OCI-LY7 (cell line): ENCODE measurements at regions not wholly inside any gene's neighbourhood (a gene's known extent, or its start where the extent isn't known, plus 50 kb on each side); places are given as distances from the start of the nearest gene placed in this dataset.
"Not testable (repeated sequence)": the region's sequence is repeated elsewhere in the genome, so short reads cannot be mapped to it uniquely, and the experiment has no call there.

ENCODE experiments used
- BruUV-seq: library from RNA; stranded (reverse); fragments of 400-500 nt; replicated peaks from 2 replicates; lab custom pipeline; 2021; lab: Mats Ljungman, UMichigan
- CTCF ChIA-PET: fragments of 300-600 bp; sonication (Branson Sonifier 250); formaldehyde crosslinking; loops from one replicate; lab custom pipeline; 2022; ENCODE audit warnings: antibody characterized with exemption; ENCODE audit not compliant: unreplicated experiment; lab: Charles Lee
- POLR2A ChIA-PET: fragments of 300-600 bp; sonication (Branson Sonifier 250); formaldehyde crosslinking; loops from one replicate; lab custom pipeline; 2022; ENCODE audit warnings: antibody characterized with exemption; lab: Charles Lee
- DNase-seq: peaks from one replicate; pipeline ENCODE4 v3.0.0-alpha.2; 2015; ENCODE audit warnings: low spot score
- H2AFZ ChIP-seq: fragments of 200-600 bp; sonication (generic), shearing (Covaris generic); 2 replicates; pipeline ENCODE4 v1.6.1; 2014; ENCODE audit warnings: mild to moderate bottlenecking, antibody characterized with exemption, low read length, moderate library complexity
- H3K27ac ChIP-seq: fragments of 200-600 bp; sonication (generic); 2 replicates; pipeline ENCODE4 v1.5.1; 2014; ENCODE audit warnings: mixed run types, low read depth, mild to moderate bottlenecking, moderate library complexity, low read length, inconsistent platforms; ENCODE audit not compliant: poor library complexity, severe bottlenecking
- H3K36me3 ChIP-seq: fragments of 200-600 bp; sonication (generic); 2 replicates; pipeline ENCODE4 v1.6.1; 2014; ENCODE audit warnings: mild to moderate bottlenecking, antibody characterized with exemption, low read length, moderate library complexity, mixed read lengths; ENCODE audit not compliant: insufficient read depth
- H3K4me1 ChIP-seq: fragments of 200-600 bp; sonication (generic); 2 replicates; pipeline ENCODE4 v1.5.1; 2014; ENCODE audit warnings: mild to moderate bottlenecking, low read length; ENCODE audit not compliant: insufficient read depth, poor library complexity, severe bottlenecking
- H3K4me2 ChIP-seq: fragments of 200-600 bp; sonication (generic); 2 replicates; pipeline ENCODE4 v1.6.1; 2014; ENCODE audit warnings: mild to moderate bottlenecking, low read length
- H3K4me3 ChIP-seq: fragments of 200-600 bp; sonication (generic); 2 replicates; pipeline ENCODE4 v1.5.1; 2014; ENCODE audit warnings: mild to moderate bottlenecking, low read depth, low read length; ENCODE audit not compliant: poor library complexity, severe bottlenecking
- H3K79me2 ChIP-seq: fragments of 200-600 bp; sonication (generic); 2 replicates; pipeline ENCODE4 v1.6.1; 2016; ENCODE audit warnings: low read depth, mild to moderate bottlenecking, low read length, moderate library complexity, mixed read lengths; ENCODE audit not compliant: insufficient read depth
- H3K9me2 ChIP-seq: fragments of 200-600 bp; sonication (generic); 2 replicates; pipeline ENCODE4 v1.6.1; 2016; ENCODE audit warnings: mild to moderate bottlenecking, low read length, mixed read lengths; ENCODE audit not compliant: insufficient read depth
- H3K9me3 ChIP-seq: fragments of 200-600 bp; sonication (generic); 2 replicates; pipeline ENCODE4 v1.6.1; 2014; ENCODE audit warnings: mild to moderate bottlenecking, mixed run types, low read length, mixed read lengths
- H4K20me1 ChIP-seq: fragments of 200-600 bp; sonication (generic); 2 replicates; pipeline ENCODE4 v1.6.1; 2014; ENCODE audit warnings: mild to moderate bottlenecking, antibody characterized with exemption, low read length, moderate library complexity, mixed read lengths; ENCODE audit not compliant: insufficient read depth
- CTCF ChIP-seq: fragments of 200-600 bp; sonication (generic); conservative IDR thresholded peaks from 2 replicates; pipeline ENCODE4 v1.5.1; 2014; ENCODE audit warnings: mild to moderate bottlenecking, antibody characterized with exemption, low read length, moderate library complexity, mixed read lengths
- EZH2phosphoT487 ChIP-seq: fragments of 200-600 bp; sonication (generic); IDR thresholded peaks from 2 replicates; pipeline ENCODE4 v1.6.1; 2018; ENCODE audit warnings: low read depth, borderline replicate concordance, mild to moderate bottlenecking, mixed run types, antibody characterized with exemption, low read length, moderate library complexity, mixed read lengths
- intact Hi-C: fragments of 100-400 bp; cut with micrococcal nuclease; formaldehyde crosslinking; loops from one replicate; pipeline ENCODE4 v1.10.0; 2022; ENCODE audit not compliant: unreplicated experiment

GRCh38 chr12:94916663-94917062 is 86.8 kb downstream of the NDUFA12 start:
- H4K20me1 ChIP-seq = no peaks in the 10 kb centered on the region
- no peaks in the 10 kb centered on the region for H3K9me3 ChIP-seq
- no peak for DNase-seq
- H3K4me1 ChIP-seq = no peaks in the 10 kb centered on the region
- POLR2A ChIA-PET = no interaction called here
- no peaks in the 10 kb centered on the region for H3K79me2 ChIP-seq
- no peak for TF ChIP-seq EZH2phosphoT487
- TF ChIP-seq CTCF = no peak
- BruUV-seq = no TSS peak
- intact Hi-C loops = no loop called here
- CTCF ChIA-PET = no interaction called here
- H3K4me3 ChIP-seq = no peak overlapping the region
- no peaks in the 10 kb centered on the region for H3K9me2 ChIP-seq
- no peak overlapping the region for H3K27ac ChIP-seq
- H3K36me3 ChIP-seq = no peaks in the 10 kb centered on the region
- H3K4me2 ChIP-seq = no peak overlapping the region
- H2AFZ ChIP-seq = no peak overlapping the region

DNA sequence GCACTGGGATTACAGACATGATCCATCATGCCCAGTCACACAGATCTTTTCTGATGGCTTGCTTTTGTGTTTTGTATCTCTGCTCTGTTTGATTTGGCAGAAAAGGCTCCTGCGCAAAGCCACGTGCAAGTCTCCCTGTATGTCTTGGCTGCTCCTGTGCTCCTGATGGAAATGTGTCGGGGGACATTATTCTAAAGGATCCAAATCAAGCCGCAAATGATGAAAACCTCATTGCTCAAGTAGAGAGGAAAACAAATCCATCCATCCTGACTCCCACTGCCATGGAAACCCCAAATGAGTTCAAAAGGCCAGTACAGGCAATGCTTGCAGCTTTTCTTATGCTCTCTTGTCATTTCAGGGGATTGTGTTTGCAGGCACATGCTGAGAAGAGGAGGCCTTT is 93.8 kb downstream of the NDUFA12 start:
- no peak overlapping the region for H3K4me3 ChIP-seq
- DNase-seq = no peak
- no TSS peak for BruUV-seq
- intact Hi-C loops = no loop called here
- ChIA-PET CTCF (no interaction called here), POLR2A (no interaction called here)
- H3K4me1 ChIP-seq = no peaks in the 10 kb centered on the region
- no peak for TF ChIP-seq CTCF
- no peak for TF ChIP-seq EZH2phosphoT487
- no peak overlapping the region for H2AFZ ChIP-seq
- H3K36me3 ChIP-seq = no peaks in the 10 kb centered on the region
- no peak overlapping the region for H3K27ac ChIP-seq
- no peaks in the 10 kb centered on the region for H3K9me3 ChIP-seq
- no peak overlapping the region for H3K4me2 ChIP-seq
- H3K79me2 ChIP-seq = no peaks in the 10 kb centered on the region
- H3K9me2 ChIP-seq = no peaks in the 10 kb centered on the region
- H4K20me1 ChIP-seq = no peaks in the 10 kb centered on the region

- H2AFZ ChIP-seq, H3K4me2 ChIP-seq, H3K27ac ChIP-seq, DNase-seq, CTCF ChIA-PET, H3K9me2 ChIP-seq, H3K9me3 ChIP-seq, H4K20me1 ChIP-seq, H3K79me2 ChIP-seq, H3K36me3 ChIP-seq, intact Hi-C loops, BruUV-seq, H3K4me1 ChIP-seq, H3K4me3 ChIP-seq: not testable (repeated sequence)
- POLR2A ChIA-PET = interaction anchor here (0.6 kb wide), 1 partner anchor 476 kb away, joined by 3 read pairs; no protein-coding TSS in a partner anchor
Measured at GRCh38 chr12:94905749-94906148, 97.7 kb downstream of the NDUFA12 start.
